ENCODE measurements at regions not wholly inside any gene's neighbourhood (a gene's known extent, or its start where the extent isn't known, plus 50 kb on each side); places are given as distances from the start of the nearest gene placed in this dataset.

- DNase-seq (ENCODE audit: low read depth): no peak
Measured at GRCh38 chr22:49547751-49548239, 279.9 kb downstream of the BRD1 start.

- no peak for DNase-seq (ENCODE audit: low read depth)
Measured at GRCh38 chr22:49546811-49547585, 280.7 kb downstream of the BRD1 start.

DNA sequence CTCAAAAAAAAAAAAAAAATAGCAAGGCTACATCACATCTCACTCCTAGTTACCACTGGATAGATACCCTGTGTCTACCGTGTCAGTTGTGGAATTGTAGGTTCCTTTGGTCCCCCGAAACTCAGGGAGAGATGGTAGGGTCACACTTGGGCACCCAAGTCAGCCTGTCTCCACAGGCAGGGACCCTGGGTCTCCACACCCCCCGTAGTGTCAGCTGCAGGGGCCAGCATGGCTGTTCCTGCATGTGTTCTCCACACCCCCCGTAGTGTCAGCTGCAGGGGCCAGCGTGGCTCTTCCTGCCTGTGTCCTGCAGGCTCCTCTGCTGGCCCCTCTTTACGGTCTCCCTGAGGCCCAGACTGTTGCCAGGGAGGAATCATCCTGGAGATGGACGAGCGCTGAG is 282.1 kb downstream of the BRD1 start:
- no peak for DNase-seq (ENCODE audit: low read depth)

DNA sequence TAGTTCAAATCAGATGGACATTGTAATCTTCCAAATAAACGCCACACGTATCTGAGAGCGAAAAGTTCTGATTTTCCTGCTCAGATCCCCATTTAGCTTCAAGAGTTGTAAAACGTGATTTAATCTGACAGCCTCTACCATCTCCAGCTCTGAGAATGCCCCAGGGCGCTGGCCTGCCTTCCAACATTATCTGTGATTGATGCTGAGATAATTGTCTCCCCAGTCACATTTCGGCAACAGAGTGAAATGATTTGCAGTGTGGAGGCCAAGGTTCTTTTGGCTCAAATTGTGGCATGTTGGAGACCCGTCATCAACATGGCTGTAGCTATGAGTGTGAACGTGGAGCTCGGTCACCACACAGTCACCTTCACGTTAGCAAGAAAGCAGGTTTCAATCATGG is 283.4 kb downstream of the BRD1 start:
- DNase-seq (ENCODE audit: low read depth): no peak

DNA sequence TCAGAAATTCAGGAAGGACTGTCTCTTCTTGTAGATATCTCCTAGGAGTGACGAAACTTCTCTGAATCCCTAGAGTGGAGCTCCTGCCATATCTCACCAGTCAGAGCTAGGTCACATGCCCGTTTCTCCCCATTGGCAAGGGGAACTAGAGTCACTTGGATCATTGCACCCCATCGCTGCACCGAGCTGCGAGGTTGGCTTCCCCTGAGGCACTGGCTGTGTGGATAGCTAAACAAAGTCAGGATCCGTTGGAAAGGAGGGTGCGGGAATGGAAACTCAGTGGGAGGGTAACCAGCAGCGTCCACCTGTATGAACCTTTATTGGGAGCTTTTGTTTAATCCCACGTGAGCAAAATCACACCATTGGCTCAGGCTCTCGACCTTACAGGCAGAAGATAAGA is 283.8 kb downstream of the BRD1 start:
- no peak for DNase-seq (ENCODE audit: low read depth)

DNA sequence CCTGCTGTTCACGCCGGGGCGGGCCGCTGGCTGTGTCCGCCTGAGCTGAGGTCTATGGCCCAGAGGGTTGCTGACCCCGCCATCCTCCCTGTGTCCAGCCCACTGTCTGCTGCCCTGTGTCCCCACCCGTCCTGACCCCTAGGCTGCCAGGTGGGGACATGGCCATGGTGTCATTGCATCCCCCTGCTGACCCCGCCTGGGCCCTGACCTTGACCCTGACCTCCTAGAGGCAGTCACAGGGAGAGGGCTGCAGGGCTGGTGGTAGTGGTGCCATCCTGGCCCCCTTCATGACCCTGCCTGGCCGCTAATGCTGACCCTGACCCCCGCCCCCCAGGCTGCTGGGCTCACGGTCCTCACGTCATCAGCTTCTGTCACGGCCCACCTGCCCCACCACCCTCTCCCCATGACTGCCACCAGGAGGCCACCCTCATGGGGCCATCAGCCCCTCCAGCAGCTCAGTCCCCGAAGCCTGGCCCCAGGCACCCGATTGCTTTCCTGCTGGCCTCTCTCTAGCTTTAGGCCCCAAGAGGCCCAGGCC is 285.9 kb downstream of the BRD1 start:
- DNase-seq (ENCODE audit: low read depth): no peak

- no peak for DNase-seq (ENCODE audit: low read depth)
Measured at GRCh38 chr22:49540913-49541692, 286.6 kb downstream of the BRD1 start.

DNA sequence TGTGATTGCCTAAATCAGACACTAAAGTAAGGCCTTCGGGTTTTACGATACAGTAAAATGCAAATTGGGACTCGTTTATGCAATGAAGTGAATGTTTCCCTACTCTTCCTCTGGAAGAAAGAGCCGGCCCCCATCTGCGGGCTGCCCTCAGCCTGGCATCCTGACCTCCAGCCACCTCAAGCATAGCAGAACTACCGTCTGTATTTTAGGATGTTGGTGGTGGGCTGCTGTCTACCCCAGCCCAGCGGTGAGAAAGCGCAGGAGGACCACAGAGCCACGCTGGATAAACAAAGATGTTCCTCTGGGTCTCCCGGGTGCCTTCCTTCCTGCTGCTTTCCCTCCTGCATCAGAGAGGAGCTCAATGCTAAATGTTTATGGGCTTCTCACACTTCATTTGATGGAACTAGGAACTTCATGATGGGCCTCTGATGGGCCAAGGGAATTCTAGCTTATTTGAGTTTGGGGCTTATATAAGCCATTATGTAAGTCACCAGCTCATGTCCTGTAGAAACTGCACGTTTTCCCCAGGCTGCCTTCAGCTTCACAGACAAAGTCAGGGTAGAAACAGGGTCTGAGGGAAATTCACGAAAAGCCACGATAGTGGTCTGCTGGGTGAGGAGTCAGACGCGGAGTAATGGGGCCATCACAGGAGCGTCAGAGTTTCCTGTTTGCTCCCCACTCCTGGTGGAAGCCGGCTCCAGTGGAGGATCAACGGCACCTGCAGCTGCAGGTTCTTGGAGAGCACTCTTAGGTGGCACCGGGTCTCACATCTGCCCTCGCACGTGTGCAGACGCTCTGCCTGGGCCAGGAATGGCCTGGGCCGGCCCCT is 287.4 kb downstream of the BRD1 start:
- no peak for DNase-seq (ENCODE audit: low read depth)

DNA sequence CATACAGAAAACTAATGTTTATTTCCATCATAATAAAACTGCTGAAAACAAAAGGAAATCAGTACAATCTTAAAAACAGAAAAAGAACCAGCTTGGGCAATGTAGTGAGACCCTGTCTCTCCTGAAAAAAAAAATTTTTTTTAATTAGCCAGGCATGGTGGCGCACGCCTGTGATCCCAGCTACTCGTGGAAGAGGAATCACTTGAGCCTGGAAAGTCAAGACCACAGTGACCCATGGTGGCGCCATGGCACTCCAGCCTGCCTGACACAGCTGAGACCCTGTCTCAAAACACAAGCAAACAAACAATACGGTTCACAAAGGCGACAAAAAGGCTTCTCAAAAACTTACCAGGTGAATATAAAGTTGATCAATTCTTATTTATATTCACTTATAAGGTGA is 289.7 kb downstream of the BRD1 start:
- no peak for DNase-seq (ENCODE audit: low read depth)

DNA sequence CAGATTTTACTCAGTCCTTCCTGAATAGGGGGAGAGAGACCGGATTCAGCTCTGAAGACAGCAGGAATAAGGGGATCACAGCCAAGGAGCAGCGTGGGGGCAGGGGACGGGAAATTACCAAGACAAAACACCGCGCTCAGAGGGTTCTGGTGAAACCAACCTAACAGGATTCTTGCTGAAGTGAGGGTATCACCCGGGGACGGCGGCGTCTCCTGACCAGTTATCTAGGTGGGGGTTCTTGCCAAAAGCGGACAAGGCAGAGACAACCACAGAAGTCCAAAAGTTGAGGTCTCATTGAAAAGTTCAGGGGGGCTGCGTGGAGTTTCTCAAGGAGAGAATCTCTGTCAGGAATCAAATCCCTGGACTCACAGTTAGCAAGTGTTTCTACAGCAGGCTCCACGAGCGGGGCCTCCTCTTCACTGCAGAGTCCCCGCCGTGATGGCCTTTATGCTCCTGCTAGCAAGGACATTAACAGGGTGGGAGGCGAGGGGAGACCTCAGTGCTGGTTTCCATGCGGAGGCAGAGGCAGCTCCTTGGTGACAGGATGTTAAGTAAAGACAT is 291.0 kb downstream of the BRD1 start:
- DNase-seq (ENCODE audit: low read depth): no peak

DNA sequence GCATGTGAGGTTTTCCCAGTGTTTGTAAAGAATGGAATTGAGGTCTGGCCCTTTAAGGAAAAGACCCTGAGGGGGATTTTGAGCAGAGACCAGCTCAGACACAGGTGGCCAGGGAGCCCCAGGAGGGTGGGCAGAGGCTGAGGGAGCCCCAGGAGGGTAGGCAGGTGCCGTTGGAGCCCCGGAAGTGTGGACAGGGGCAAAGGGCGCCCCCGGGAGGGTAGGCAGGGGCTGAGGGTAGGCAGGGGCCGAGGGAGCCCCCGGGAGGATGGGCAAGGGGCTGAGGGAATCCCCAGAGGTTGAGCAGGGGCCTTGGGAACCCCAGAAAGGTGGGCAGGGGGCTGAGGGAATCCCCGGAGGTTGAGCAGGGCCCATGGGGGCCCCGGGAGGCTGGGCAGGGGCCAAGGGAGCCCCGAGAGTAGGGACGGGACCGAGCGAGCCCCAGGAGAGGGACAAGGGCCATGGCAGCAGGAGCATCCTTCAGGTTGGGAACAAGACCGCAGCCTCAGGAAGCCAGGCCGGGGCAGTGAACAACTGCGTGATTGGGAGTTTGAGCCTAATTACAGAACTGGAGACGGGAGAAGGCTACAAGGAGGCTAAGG is 292.0 kb downstream of the BRD1 start:
- no peak for DNase-seq (ENCODE audit: low read depth)

- no peak for DNase-seq (ENCODE audit: low read depth)
Measured at GRCh38 chr22:49535126-49535525, 292.5 kb downstream of the BRD1 start.

- no peak for DNase-seq (ENCODE audit: low read depth)
Measured at GRCh38 chr22:49534386-49534785, 293.3 kb downstream of the BRD1 start.

DNA sequence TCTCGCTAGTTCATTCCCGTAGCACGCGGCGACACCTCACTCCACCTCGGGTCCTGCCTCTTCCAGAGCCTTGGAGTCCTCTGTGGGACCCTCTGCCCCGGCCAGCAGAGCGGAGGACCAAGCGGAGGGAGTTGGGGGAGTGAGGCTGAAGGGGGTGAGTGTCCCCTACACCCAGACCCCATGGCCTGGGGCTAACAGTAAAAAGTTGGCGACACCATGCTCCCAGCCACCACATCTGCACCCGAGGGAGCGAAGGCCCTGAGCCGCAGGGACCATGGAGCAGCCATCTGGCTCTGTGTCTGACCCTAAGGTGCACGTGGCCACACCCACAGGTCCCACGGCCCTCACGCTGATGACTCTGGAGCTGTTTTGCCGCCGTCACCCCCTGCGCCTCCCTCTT is 293.8 kb downstream of the BRD1 start:
- DNase-seq (ENCODE audit: low read depth): no peak

DNA sequence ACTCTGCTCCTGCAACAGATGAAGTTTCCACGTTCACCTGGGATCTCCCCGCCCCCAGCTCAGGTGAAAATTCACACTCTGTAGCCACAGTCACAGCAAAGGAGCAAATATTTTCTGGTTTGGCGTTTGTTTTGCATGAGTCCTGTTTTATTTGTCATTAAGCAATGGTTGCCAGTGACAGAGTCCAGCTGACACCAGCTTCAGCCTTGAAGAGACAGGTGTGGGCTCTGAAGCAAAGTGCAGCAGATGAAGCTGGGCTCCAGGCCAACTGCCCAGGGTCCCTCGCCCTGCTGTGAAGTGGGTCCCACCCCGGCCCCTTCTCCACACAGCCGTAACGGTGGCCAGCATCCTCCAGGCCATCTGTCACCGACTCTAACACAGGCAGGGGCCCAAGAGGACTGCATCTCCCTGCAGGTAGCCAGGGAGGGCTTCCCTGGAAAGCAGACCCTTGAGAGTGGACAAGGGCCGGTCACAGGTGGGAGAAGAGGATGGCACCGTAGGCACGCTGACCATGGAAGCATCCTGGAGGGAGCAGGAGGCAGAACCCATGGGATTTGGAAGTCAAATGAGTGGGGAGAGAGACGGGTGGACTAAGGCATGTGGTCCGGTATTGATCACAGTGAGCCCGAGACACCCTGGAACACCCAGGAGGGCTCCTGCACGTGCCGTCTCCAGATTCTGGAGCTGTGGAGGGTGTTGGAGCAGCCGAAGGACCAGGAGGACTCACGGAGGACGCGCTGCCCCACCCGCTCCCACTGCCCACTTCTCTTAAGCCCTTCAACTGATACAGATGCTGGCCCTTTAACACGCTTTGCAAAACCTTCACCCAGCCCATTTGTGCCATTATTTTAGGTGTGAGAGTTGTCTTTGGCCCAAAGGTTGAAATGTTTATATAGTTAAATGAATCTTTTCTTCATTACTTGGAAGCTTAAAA is 294.5 kb downstream of the BRD1 start:
- DNase-seq (ENCODE audit: low read depth): no peak

DNA sequence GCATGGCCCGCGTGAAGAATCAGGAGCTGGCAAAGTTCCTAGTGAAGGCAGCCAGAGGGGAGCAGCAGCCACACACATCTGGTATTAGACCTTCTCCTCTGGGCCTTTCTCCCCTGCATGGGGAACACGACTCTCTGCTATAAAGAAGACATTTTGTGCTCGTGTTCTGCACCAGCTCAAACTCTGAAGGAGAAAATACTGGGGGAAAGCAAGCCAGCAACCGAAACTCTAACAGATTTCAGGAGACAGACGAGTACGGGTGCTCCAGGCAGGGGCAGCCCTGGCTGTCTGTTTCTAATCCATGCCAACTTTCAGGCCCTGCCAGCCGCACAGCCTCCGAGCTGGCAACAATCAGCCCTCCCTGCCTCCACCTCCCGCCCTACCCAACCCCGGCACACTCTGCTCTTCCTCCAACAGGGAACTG is 296.3 kb downstream of the BRD1 start:
- no peak for DNase-seq (ENCODE audit: low read depth)

DNA sequence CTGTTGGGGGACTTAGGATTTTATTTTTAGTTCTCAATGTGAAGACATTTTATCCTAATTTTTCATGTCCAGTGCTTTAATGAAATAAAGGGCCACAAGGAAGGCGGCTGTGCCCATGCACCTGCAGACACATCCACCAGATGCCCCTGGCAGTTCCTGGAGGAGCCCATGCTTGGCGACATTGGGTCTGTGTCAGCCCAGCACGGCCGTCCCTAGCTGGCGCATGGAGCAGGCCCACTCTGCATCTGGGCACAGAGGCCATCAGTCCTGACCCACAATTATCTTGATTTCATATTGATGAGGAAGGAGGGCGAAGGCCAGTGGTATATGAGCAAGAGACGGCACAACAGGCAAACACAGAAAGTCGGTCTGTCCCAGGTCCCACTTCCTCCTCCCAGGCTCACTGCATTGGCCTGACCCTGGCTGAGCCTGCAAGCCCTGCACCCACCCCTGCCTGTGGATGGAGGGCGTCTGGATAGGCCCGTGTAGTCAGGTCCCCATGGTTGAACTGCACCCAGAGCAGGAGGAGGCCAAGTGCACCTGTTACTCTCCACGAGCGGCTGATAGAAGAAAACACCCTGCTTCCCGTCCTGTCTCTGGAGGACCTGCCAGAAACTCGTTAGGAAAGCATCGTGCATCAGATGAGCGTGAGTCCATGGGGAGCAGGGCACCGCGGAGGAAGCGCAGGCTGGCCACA is 296.9 kb downstream of the BRD1 start:
- no peak for DNase-seq (ENCODE audit: low read depth)

- no peak for DNase-seq (ENCODE audit: low read depth)
Measured at GRCh38 chr22:49528420-49528720, 299.3 kb downstream of the BRD1 start.

- no peak for DNase-seq (ENCODE audit: low read depth)
Measured at GRCh38 chr22:49527611-49528419, 299.9 kb downstream of the BRD1 start.

Measured in HS-5 (cell line).